GM12892 (cell line): ENCODE measurements at regions not wholly inside any gene's neighbourhood (a gene's known extent, or its start where the extent isn't known, plus 50 kb on each side); places are given as distances from the start of the nearest gene placed in this dataset.

ENCODE experiments used
- POLR2A ChIP-seq: IDR thresholded peaks from 2 replicates; pipeline ENCODE4 v1.6.1; 2011; ENCODE audit warnings: low read depth, low read length, control low read depth
- POLR2AphosphoS5 ChIP-seq: IDR thresholded peaks from 2 replicates; pipeline ENCODE4 v1.6.1; 2011; ENCODE audit warnings: low read depth, low read length, control low read depth

DNA sequence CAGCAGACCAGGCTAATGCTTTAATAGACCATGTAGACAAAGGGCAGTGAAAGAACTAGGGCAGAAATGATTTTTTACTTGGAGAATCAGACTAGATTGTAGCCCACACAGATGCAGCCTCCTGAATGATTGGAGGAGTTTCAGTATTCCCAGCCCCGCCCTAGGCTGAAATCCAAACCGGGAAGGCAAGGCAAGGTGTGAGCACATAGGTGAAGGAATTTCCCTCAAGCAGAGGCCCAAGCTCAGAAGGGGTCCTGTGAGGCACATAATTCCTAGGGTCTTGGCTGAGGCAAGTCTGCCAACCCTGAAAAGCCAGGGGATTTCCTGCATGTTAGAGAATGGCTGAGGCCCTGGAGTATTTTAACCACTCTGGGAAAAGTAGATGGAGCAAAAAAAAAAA is 56.4 kb upstream of the PAK3 start:
- TF ChIP-seq POLR2AphosphoS5, result no peak
- TF ChIP-seq POLR2A, result no peak
